ENCODE measurements at regions not wholly inside any gene's neighbourhood (a gene's known extent, or its start where the extent isn't known, plus 50 kb on each side); places are given as distances from the start of the nearest gene placed in this dataset.

DNA sequence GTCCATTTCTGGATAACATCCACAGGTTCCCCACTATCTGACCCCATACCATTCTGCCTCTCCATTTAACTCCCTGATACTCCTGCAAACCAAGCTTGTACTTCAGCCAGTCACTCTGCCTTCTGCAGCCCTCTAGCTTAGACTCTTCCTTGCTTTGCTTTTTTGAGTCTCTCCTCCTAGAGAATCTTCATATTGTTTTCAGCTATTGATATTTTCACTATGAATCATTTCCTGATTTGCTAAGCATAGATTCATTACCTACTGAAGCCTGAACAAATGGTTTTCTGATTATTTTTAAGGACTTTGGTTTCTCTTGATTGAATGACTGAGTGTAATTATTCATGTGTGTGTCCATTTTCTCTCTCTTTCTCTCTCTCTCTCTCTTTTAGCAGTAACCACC lies 2102.3 kb upstream of the CELF4 start:
- TF ChIP-seq, protein P1, sequence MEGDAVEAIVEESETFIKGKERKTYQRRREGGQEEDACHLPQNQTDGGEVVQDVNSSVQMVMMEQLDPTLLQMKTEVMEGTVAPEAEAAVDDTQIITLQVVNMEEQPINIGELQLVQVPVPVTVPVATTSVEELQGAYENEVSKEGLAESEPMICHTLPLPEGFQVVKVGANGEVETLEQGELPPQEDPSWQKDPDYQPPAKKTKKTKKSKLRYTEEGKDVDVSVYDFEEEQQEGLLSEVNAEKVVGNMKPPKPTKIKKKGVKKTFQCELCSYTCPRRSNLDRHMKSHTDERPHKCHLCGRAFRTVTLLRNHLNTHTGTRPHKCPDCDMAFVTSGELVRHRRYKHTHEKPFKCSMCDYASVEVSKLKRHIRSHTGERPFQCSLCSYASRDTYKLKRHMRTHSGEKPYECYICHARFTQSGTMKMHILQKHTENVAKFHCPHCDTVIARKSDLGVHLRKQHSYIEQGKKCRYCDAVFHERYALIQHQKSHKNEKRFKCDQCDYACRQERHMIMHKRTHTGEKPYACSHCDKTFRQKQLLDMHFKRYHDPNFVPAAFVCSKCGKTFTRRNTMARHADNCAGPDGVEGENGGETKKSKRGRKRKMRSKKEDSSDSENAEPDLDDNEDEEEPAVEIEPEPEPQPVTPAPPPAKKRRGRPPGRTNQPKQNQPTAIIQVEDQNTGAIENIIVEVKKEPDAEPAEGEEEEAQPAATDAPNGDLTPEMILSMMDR (conservative IDR thresholded peaks at IDR 0.05): no peak
- H3K27ac ChIP-seq: no peak overlapping the region

DNA sequence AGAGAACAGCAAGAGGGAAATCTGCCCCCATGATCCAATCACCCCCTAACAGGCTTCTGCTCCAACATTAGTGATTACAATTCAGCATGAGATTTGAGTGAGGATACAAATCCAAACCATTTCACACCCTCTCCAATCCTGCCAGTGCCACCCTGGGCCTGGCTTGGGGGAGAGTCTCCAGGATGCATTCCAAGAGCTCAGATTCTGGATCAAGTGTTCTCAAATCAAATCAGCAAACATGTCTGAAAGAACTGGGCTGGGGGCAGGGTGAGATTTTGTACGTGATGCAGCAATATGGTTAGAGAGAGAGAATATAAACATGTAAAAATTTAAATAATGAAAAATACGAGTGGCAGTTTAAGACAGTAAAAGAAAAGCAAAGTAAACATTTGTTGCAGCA lies 2100.9 kb upstream of the CELF4 start:
- H3K27ac ChIP-seq: no peak overlapping the region
- TF ChIP-seq, protein P1 (conservative IDR thresholded peaks at IDR 0.05): no peak

DNA sequence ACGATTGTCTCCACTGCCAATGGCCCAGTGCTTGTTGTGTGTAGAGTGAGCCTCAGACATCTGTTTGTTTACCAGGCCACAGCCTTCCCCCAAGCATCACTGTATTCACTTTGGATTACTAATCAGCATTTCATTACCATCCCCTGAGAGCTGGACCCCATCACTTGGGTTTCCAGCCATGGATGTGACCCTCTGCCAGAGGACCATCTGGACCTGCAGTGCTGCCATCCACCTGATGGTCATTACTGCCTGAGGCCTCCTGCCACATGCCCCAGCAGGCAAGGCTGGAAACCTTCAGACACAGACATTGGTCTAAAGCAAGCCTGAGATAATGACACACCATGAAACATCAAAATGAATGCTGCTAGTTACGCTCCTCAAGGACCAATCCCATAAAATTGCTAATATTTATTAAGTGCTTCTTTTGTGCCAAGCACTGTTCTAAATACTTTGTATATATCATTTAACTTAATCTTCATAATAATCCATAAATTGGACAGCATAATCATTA lies 2096.3 kb upstream of the CELF4 start:
- no peak overlapping the region for H3K27ac ChIP-seq
- TF ChIP-seq, protein P1 (conservative IDR thresholded peaks at IDR 0.05): no peak

GRCh38 chr18:39660141-39660540 lies 2094.5 kb upstream of the CELF4 start:
- TF ChIP-seq, protein P1 (conservative IDR thresholded peaks at IDR 0.05): no peak
- H3K27ac ChIP-seq: no peak overlapping the region

GRCh38 chr18:39655341-39655740 lies 2089.7 kb upstream of the CELF4 start:
- TF ChIP-seq, protein P1 (conservative IDR thresholded peaks at IDR 0.05): no peak
- no peak overlapping the region for H3K27ac ChIP-seq

DNA sequence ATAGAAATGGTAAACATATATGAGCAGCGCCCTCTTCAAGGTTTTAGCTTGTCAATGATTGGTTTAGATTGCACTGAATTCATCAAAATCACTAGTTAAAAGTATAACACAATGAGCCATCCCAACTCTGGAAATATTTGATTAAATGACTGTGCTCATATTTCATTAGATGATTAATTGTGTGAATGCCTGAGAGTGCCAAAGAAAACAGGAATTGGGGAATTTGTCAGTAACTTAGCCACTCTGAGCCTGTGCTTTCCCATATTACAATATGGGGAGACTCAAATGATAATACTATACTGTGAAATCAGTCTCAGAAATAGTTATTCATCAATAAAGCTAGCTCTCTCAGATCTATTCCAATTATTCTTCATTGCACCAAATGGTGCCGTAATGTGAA lies 2087.6 kb upstream of the CELF4 start:
- H3K27ac ChIP-seq: no peak overlapping the region
- TF ChIP-seq, protein P1 (conservative IDR thresholded peaks at IDR 0.05): no peak

DNA sequence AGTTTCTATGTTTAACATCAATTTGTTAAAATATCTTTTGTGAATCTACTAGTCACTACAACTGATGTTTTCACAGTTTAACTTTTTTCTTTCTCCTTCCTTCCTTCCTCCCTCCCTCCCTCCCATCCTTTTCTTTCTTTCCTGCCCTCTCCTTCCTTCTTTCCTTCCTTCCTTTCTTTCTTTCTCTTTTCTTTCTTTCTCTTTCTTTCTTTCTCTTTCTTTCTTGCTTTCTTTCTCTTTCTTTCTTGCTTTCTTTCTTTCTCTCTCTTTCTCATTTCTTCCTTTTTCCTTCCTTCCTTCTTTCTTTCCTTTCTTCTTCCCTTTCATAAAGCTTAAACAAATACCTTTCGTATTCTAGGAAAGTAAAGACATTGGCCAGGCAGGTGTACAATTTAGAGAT lies 2083.0 kb upstream of the CELF4 start:
- no peak overlapping the region for H3K27ac ChIP-seq
- TF ChIP-seq, protein P1 (conservative IDR thresholded peaks at IDR 0.05): no peak

Measured in VCaP (cell line).